ENCODE measurements at regions not wholly inside any gene's neighbourhood (a gene's known extent, or its start where the extent isn't known, plus 50 kb on each side); places are given as distances from the start of the nearest gene placed in this dataset.

- DNase-seq (ENCODE audit: low spot score) = no peak
Measured at GRCh38 chr6:108734271-108734922, 113.8 kb upstream of the ARMC2 start.

- DNase-seq (ENCODE audit: low spot score) = no peak
Measured at GRCh38 chr6:108735310-108736001, 112.8 kb upstream of the ARMC2 start.

- DNase-seq (ENCODE audit: low spot score) = no peak
Measured at GRCh38 chr6:108736002-108736361, 112.2 kb upstream of the ARMC2 start.

- peak; percentile 80 for DNase-seq (ENCODE audit: low spot score)
Measured at GRCh38 chr6:108736832-108737231, 111.4 kb upstream of the ARMC2 start.

- DNase-seq (ENCODE audit: low spot score) = peak; percentile 91
Measured at GRCh38 chr6:108737594-108738546, 110.4 kb upstream of the ARMC2 start.

- no peak for DNase-seq (ENCODE audit: low spot score)
Measured at GRCh38 chr6:108738684-108739416, 109.4 kb upstream of the ARMC2 start.

GRCh38 chr6:108739496-108740330 lies 108.5 kb upstream of the ARMC2 start:
- DNase-seq (ENCODE audit: low spot score) = no peak

GRCh38 chr6:108741331-108741989 lies 106.8 kb upstream of the ARMC2 start:
- DNase-seq (ENCODE audit: low spot score) = no peak

GRCh38 chr6:108742041-108742440 lies 106.2 kb upstream of the ARMC2 start:
- no peak for DNase-seq (ENCODE audit: low spot score)

GRCh38 chr6:108744244-108744972 lies 103.8 kb upstream of the ARMC2 start:
- no peak for DNase-seq (ENCODE audit: low spot score)

- no peak for DNase-seq (ENCODE audit: low spot score)
Measured at GRCh38 chr6:108744996-108745395, 103.2 kb upstream of the ARMC2 start.

GRCh38 chr6:108745664-108746336 lies 102.4 kb upstream of the ARMC2 start:
- no peak for DNase-seq (ENCODE audit: low spot score)

- DNase-seq (ENCODE audit: low spot score) = no peak
Measured at GRCh38 chr6:108746366-108746765, 101.9 kb upstream of the ARMC2 start.

- no peak for DNase-seq (ENCODE audit: low spot score)
Measured at GRCh38 chr6:108746836-108747575, 101.2 kb upstream of the ARMC2 start.

GRCh38 chr6:108748055-108748454 lies 100.2 kb upstream of the ARMC2 start:
- no peak for DNase-seq (ENCODE audit: low spot score)

GRCh38 chr6:108748959-108749358 lies 99.3 kb upstream of the ARMC2 start:
- DNase-seq (ENCODE audit: low spot score) = no peak

- no peak for DNase-seq (ENCODE audit: low spot score)
Measured at GRCh38 chr6:108750801-108751200, 97.4 kb upstream of the ARMC2 start.

- no peak for DNase-seq (ENCODE audit: low spot score)
Measured at GRCh38 chr6:108751282-108751681, 96.9 kb upstream of the ARMC2 start.
